Glutamatergic neuron (in vitro differentiated cells): ENCODE measurements at regions not wholly inside any gene's neighbourhood (a gene's known extent, or its start where the extent isn't known, plus 50 kb on each side); places are given as distances from the start of the nearest gene placed in this dataset.

Source experiments
- DNase-seq: peaks from one replicate; pipeline ENCODE4 v3.0.0; 2022
- H3K27ac Mint-ChIP-seq: one replicate; pipeline ENCODE4 v1.8.0; 2020; ENCODE audit warnings: mild to moderate bottlenecking, mixed read lengths, inconsistent platforms; ENCODE audit not compliant: unreplicated experiment
- H3K27me3 Mint-ChIP-seq: one replicate; pipeline ENCODE4 v1.8.0; 2020; ENCODE audit warnings: mild to moderate bottlenecking, moderate library complexity, mixed read lengths, inconsistent platforms; ENCODE audit not compliant: unreplicated experiment
- H3K36me3 Mint-ChIP-seq: one replicate; pipeline ENCODE4 v1.8.0; 2020; ENCODE audit warnings: mild to moderate bottlenecking, mixed read lengths, inconsistent platforms; ENCODE audit not compliant: unreplicated experiment
- H3K4me1 Mint-ChIP-seq: one replicate; pipeline ENCODE4 v1.8.0; 2020; ENCODE audit warnings: mild to moderate bottlenecking, low read depth, mixed read lengths, inconsistent platforms; ENCODE audit not compliant: unreplicated experiment
- H3K4me3 Mint-ChIP-seq: one replicate; pipeline ENCODE4 v1.8.0; 2020; ENCODE audit warnings: mild to moderate bottlenecking, mixed read lengths, inconsistent platforms; ENCODE audit not compliant: unreplicated experiment
- H3K9me3 Mint-ChIP-seq: one replicate; pipeline ENCODE4 v1.8.0; 2020; ENCODE audit warnings: mild to moderate bottlenecking, moderate library complexity, mixed read lengths, inconsistent platforms; ENCODE audit not compliant: unreplicated experiment
- CTCF ChIP-seq: fragments of 200-600 bp; sonication (generic); IDR thresholded peaks from one replicate; pipeline ENCODE4 v1.5.0; 2021; ENCODE audit not compliant: partially characterized antibody, unreplicated experiment

- TF ChIP-seq CTCF: no peak
- H3K4me3 Mint-ChIP-seq: no peak overlapping the region
- no peak overlapping the region for H3K27ac Mint-ChIP-seq
Measured at GRCh38 chr11:104301776-104302175, 137.8 kb upstream of the PDGFD start.

DNA sequence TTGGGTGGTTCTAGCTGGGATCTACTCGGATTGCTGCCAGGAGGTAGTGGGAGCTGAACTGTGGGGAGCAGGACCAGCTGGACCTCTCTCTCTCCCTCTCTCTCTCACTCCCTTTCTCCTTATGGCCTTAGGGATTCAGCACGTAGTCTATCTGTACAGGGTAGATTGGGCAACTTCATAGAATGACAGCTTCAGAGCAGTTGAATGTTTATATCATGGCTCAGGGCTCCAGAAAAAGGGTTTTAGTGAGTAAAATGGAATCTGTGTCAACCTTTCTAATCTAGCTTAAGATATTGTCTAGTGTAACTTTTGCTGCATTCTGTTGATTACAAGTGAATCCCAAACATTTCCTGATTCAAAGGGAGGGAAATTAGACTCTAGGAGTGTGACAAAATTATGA lies 127.7 kb upstream of the PDGFD start:
- H3K27me3 Mint-ChIP-seq: no peaks in the 10 kb centered on the region
- H3K36me3 Mint-ChIP-seq: no peaks in the 10 kb centered on the region
- no peak for DNase-seq
- no peak for TF ChIP-seq CTCF
- H3K4me3 Mint-ChIP-seq: no peak overlapping the region
- H3K4me1 Mint-ChIP-seq: no peaks in the 10 kb centered on the region
- H3K9me3 Mint-ChIP-seq: no peaks in the 10 kb centered on the region
- H3K27ac Mint-ChIP-seq: no peak overlapping the region

More at GRCh38 chr11:104301776-104302175, 137.8 kb upstream of the PDGFD start:
- no peaks in the 10 kb centered on the region for H3K9me3 Mint-ChIP-seq
- no peaks in the 10 kb centered on the region for H3K4me1 Mint-ChIP-seq
- no peaks in the 10 kb centered on the region for H3K27me3 Mint-ChIP-seq
- no peak for DNase-seq
- H3K36me3 Mint-ChIP-seq: no peaks in the 10 kb centered on the region

GRCh38 chr11:104286129-104286528 lies 122.2 kb upstream of the PDGFD start:
- H3K36me3 Mint-ChIP-seq: no peaks in the 10 kb centered on the region
- TF ChIP-seq CTCF: no peak
- no peak overlapping the region for H3K4me3 Mint-ChIP-seq
- H3K4me1 Mint-ChIP-seq: no peaks in the 10 kb centered on the region
- DNase-seq: no peak
- H3K27ac Mint-ChIP-seq: no peak overlapping the region
- H3K9me3 Mint-ChIP-seq: no peaks in the 10 kb centered on the region
- no peaks in the 10 kb centered on the region for H3K27me3 Mint-ChIP-seq

GRCh38 chr11:104279587-104279986 lies 115.6 kb upstream of the PDGFD start:
- no peak for DNase-seq
- H3K27ac Mint-ChIP-seq: no peak overlapping the region
- no peak overlapping the region for H3K4me3 Mint-ChIP-seq
- no peaks in the 10 kb centered on the region for H3K9me3 Mint-ChIP-seq
- no peaks in the 10 kb centered on the region for H3K36me3 Mint-ChIP-seq
- TF ChIP-seq CTCF: no peak
- no peaks in the 10 kb centered on the region for H3K27me3 Mint-ChIP-seq
- no peaks in the 10 kb centered on the region for H3K4me1 Mint-ChIP-seq

DNA sequence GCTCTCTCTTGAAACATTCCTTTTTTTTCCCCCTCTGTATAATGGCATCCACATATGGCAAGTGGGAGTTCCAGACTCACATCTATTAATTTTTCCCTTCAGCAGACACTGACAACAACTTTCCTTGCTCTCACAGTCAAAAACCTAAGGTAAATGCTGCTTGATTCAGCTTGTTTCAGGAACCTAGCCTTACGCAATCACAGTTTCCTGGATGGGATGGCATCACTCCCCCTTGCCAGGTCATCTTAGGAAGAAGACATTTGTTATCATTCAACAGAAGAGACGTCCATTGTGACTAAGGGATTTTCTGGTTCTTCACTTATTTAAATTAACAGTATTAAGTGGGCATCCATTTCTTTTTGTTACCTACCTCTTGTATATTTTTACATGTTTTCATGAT lies 112.0 kb upstream of the PDGFD start:
- no peaks in the 10 kb centered on the region for H3K4me1 Mint-ChIP-seq
- no peaks in the 10 kb centered on the region for H3K9me3 Mint-ChIP-seq
- no peaks in the 10 kb centered on the region for H3K27me3 Mint-ChIP-seq
- H3K4me3 Mint-ChIP-seq: no peak overlapping the region
- no peak for TF ChIP-seq CTCF
- no peak overlapping the region for H3K27ac Mint-ChIP-seq
- no peak for DNase-seq
- no peaks in the 10 kb centered on the region for H3K36me3 Mint-ChIP-seq
